ENCODE measurements at regions not wholly inside any gene's neighbourhood (a gene's known extent, or its start where the extent isn't known, plus 50 kb on each side); places are given as distances from the start of the nearest gene placed in this dataset.

DNA sequence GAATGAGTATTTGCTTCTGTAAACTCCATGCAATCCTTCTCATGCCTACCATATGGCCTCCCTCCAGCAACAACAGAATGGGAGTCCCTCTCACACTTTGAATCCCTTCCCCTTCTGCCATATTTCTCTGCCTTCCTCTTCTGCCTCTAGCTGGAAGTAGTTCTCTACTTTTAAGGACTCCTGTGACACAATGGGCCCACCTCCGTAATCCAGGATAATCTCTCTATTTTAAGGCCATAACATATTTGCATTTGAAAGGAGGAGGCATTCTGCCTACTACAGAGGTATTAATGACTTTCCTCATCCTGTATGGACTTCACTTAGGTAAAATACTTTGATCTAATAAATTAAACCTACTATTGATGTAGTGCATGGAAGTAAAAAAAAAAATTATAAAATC is 155.4 kb upstream of the ITGA1 start:
- TF ChIP-seq, protein P1, sequence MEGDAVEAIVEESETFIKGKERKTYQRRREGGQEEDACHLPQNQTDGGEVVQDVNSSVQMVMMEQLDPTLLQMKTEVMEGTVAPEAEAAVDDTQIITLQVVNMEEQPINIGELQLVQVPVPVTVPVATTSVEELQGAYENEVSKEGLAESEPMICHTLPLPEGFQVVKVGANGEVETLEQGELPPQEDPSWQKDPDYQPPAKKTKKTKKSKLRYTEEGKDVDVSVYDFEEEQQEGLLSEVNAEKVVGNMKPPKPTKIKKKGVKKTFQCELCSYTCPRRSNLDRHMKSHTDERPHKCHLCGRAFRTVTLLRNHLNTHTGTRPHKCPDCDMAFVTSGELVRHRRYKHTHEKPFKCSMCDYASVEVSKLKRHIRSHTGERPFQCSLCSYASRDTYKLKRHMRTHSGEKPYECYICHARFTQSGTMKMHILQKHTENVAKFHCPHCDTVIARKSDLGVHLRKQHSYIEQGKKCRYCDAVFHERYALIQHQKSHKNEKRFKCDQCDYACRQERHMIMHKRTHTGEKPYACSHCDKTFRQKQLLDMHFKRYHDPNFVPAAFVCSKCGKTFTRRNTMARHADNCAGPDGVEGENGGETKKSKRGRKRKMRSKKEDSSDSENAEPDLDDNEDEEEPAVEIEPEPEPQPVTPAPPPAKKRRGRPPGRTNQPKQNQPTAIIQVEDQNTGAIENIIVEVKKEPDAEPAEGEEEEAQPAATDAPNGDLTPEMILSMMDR (IDR thresholded peaks at IDR 0.05) = no peak
- TF ChIP-seq POLR2AphosphoS5 (IDR thresholded peaks at IDR 0.05) = no peak
